ENCODE measurements at regions not wholly inside any gene's neighbourhood (a gene's known extent, or its start where the extent isn't known, plus 50 kb on each side); places are given as distances from the start of the nearest gene placed in this dataset.
A peak's percentile ranks its signal among the peaks of the same experiment; 100 is the strongest.

- DNase-seq (ENCODE audit: low read depth, low spot score) = no peak
These were observed 122.3 kb upstream of the BACE2 start for GRCh38 chr21:41045534-41046268.

DNA sequence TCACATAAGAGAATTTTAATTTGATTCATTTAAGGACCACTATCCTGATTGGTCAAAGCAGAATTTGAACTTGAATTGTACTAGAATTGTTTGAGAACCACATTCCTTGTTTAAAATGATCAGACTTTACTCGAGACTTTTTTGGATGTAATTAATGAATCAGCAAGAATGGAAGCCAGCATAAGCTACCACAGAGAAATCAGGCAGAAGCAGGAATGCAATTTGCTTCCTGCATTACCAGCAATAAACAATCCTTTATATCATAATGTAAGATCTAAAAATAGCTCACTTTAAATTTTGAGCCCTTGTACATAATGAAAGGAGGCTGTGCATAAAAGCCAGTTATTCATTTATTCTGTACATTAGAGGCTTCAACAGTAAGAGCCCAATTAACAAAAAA is 119.8 kb upstream of the BACE2 start:
- DNase-seq (ENCODE audit: low read depth, low spot score) = no peak

DNA sequence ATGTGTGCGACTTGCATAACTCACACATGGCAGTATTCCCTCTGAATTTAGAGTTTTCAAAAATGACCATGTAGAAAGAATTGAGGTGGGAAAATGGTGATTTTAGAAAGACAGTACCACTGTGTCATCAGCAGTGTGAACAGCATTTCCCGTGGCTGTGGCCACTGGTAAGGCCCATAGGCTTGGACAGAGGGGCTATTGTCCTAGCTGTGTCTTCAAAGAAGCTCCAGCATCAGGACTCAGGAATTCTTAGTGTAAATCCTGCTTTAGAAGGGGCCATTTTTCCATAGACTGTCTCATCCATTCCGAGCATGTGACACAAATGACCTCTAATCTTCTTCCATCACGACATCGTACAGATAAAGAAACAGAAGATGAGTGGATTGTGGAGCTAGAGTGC is 119.3 kb upstream of the BACE2 start:
- DNase-seq (ENCODE audit: low read depth, low spot score) = no peak

DNA sequence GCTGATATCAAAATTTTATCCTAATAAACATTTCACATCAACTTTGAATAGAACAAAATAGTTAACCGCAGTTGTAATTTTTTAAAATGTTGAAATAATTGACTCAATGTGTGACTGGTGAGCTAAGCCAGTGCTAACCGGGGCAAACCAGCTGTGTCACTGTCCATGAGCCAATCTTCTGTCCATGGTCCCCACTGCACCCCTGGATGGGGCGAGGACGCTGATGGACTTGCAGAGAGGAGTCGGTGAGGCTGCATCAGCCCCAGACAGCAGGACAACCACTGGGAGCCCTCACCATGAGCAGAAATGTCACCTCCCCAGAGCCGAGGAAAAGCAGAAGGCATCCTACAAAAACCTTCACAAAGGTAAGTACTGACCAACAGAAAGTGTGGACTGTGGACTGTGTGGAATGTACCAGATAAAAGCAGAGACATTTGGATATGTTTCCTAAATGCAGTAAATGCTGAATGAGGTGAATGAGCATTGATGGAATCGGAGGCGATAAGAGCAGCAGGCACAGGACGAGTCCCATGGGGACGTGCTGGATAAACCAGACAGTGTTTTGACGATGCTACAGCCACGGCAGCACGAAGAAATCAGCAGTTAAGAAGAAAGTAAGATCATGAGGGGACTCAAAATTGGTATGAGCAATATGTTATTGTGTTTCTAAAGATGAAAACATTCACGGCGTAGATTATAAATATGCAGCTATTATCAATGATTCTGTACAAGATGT is 115.0 kb upstream of the BACE2 start:
- no peak for DNase-seq (ENCODE audit: low read depth, low spot score)

- DNase-seq (ENCODE audit: low read depth, low spot score) = no peak
These were observed 113.9 kb upstream of the BACE2 start for GRCh38 chr21:41054018-41054578.

DNA sequence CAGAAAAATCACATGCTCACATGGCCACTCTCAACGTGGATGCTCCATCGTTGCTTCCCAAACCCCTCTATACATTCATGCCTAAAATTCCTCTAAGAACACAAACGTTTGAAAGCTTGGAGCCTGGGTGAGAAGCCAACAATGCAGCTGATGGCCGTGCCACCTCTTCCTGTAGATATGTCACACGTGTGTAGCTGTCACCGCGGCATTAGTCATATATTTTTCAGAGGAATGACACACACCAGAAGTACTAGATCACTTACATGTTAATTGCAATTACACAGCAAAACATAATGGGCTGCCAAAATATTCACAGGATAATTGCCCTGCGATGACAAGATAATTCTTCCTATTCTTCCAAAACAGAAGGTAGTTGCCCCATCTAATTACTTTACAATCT is 112.7 kb upstream of the BACE2 start:
- no peak for DNase-seq (ENCODE audit: low read depth, low spot score)

- DNase-seq (ENCODE audit: low read depth, low spot score) = no peak
These were observed 108.1 kb upstream of the BACE2 start for GRCh38 chr21:41059871-41060270.

- no peak for DNase-seq (ENCODE audit: low read depth, low spot score)
These were observed 106.3 kb upstream of the BACE2 start for GRCh38 chr21:41061701-41062100.

- no peak for DNase-seq (ENCODE audit: low read depth, low spot score)
These were observed 103.6 kb upstream of the BACE2 start for GRCh38 chr21:41064334-41064791.

- DNase-seq (ENCODE audit: low read depth, low spot score) = no peak
These were observed 103.0 kb upstream of the BACE2 start for GRCh38 chr21:41064951-41065350.

GRCh38 chr21:41065539-41065938 is 102.4 kb upstream of the BACE2 start:
- DNase-seq (ENCODE audit: low read depth, low spot score) = no peak

DNA sequence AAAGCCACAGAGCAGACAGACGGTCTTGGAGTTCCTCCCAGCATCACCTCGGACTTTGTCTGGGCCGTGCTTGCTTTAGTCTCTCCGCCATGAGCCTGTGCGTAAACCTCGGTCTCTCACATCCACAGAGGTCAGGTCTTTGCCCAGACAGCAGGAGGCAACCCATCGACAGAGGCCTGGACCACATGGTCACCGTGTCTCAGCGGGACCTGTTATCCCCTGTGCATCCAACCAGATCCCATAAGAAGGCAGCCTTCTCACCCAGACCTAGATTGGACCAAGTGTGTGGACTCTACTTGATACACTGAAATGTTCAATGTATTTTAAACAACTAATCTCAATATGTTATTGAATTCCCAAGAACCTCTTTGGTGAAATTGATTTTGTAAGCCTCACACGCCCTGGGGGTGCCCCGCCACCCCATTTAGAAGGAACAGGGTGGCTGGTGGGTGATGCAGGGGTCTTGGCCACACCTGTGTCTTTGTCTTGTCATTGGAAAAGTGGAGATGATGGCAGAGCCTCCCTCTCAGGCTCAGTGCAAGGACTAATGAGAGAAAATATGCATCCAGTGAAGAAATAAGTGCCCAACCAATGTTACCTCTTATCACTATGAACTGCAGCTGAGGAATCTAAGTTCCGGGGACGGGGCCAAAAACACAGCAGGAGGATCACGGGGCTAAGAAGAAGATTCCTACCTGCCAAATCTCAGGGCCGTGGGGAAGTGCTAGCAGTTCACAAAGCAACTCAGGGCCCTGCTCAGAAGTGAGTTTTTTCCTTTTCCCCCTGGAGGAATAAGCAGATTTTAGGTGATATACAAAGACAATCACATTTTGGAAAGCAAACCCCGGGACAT is 101.6 kb upstream of the BACE2 start:
- DNase-seq (ENCODE audit: low read depth, low spot score) = no peak

- DNase-seq (ENCODE audit: low read depth, low spot score) = no peak
These were observed 100.3 kb upstream of the BACE2 start for GRCh38 chr21:41067709-41068108.

GRCh38 chr21:41068496-41068895 is 99.5 kb upstream of the BACE2 start:
- DNase-seq (ENCODE audit: low read depth, low spot score) = no peak

DNA sequence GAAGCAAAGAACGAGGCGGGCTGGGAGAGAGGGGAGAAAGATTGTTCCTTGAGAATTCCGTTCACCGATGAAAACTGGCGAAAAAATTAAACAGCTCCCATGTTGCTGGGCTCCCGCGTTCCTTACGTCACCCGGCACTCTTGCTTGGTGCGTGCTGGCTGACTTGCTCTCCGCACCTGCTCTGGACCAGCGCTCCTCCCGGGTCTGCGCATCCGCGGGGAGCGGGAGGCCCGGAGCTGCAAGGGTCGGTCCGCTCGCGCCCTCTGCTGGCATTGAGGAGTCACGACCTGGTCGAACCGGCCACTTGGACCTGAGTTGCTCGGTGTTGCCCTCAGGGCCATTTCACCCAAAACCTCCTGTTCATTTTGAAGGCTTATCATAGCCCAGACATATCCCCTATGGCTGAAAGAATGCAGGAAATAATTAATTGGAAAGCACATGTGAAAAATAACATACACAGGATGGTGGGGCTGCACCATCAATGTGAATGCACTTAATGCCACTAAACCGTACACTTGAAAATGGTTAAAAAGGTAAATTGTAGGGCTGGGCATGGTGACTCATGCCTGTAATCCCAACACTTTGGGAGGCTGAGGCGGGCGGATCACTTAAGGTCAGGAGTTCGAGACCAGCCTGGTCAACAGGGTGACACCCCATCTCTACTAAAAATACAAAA is 98.9 kb upstream of the BACE2 start:
- peak; percentile 2 for DNase-seq (ENCODE audit: low read depth, low spot score)

DNA sequence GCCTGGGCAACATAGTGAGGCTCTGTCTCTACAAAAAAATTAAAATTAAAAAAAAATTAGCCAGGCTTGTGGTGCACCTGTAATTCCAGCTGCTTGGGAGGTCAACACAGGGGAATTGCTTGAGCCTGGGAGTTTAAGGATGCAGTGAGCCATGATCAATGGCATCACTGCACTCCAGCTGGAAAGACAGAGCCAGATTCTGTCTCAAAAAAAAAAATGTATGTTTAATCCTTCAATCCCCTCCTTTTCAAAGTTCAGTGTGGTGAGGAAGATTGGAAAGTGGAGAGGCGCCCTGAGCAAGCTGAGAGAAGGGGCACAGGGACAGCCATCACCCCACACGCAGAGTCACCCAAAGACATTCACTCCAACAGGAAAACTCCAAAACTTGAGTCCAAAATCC is 97.7 kb upstream of the BACE2 start:
- DNase-seq (ENCODE audit: low read depth, low spot score) = no peak

- DNase-seq (ENCODE audit: low read depth, low spot score) = no peak
These were observed 96.4 kb upstream of the BACE2 start for GRCh38 chr21:41071258-41072171.

DNA sequence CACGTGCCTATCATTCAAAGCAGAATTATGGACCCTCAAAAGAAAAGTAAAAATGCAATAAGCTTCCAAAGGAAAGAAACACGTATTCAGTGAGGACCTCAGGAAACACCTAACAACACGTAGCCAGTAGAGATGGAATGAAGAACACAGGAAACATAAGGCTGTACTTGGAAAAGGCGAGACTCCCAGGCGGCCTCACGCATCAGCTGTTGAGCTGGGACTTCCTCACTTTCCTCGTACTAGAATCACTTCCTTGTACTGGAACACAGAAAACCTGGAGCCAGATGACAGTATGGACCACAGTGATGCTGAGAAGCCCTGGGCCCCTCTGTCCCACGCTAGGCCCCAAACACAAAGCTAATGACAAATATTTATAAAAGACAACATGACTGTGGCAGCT is 94.4 kb upstream of the BACE2 start:
- DNase-seq (ENCODE audit: low read depth, low spot score) = no peak

- DNase-seq (ENCODE audit: low read depth, low spot score) = no peak
These were observed 93.4 kb upstream of the BACE2 start for GRCh38 chr21:41074396-41075184.

GRCh38 chr21:41075656-41076055 is 92.3 kb upstream of the BACE2 start:
- no peak for DNase-seq (ENCODE audit: low read depth, low spot score)

Data from activated CD4-positive, CD25-positive, alpha-beta regulatory T cell treated with anti-CD3 and anti-CD28 coated beads, Interleukin-2, amount 50 U/mL, for 16 hours (primary cell).